Hindlimb muscle (tissue), 1 donor: ENCODE measurements at regions not wholly inside any gene's neighbourhood (a gene's known extent, or its start where the extent isn't known, plus 50 kb on each side); places are given as distances from the start of the nearest gene placed in this dataset.
"Not testable (repeated sequence)": the region's sequence is repeated elsewhere in the genome, so short reads cannot be mapped to it uniquely, and the experiment has no call there.

Experiments used
- DNase-seq: peaks from one replicate; pipeline ENCODE4 v3.0.0-alpha.2; 2013

DNA sequence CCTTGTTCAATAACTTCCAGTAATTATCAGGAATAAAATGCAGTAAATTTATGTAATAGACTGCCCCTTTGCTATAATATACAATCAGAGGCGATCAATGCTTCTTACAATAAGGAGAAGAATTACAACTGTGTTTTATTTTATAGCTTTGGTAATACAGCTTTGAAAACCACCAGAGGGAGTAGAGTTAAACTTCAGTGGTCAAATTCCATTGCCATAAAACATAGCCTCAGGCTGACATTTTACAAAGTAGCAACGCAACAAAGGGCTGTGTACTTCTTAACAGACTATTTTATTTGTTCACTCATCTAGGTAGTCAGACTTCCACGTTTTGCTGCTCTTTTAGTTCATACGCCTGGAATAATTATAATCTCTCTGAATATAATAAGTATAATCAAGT, 58.5 kb downstream of the TEX13C start:
- no peak for DNase-seq

- DNase-seq: no peak
These were observed 59.1 kb downstream of the TEX13C start for GRCh38 chrX:125378770-125379169.

DNA sequence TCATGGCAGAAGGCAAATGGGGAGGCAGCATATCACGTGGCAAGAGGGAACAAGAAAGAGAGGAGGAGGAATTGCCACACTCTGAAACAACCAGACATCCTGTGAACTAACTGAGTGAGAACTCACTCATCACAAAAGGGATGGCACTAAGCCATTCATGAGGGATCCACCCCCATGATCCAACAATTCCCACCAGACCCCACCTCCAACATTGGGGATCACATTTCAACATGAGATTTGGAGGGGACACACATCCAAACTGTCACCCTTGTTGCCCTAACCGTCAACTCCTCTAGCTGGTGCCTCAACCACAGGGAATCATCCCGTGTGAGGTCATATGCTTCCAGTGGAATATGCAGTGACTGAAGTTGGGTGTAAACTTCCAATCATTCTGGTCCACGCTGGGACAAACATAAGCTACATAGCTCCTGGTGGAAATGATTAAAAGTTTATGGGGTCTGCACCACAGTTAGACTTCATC, 62.5 kb downstream of the TEX13C start:
- no peak for DNase-seq

GRCh38 chrX:125382889-125383288, 63.2 kb downstream of the TEX13C start:
- no peak for DNase-seq

- no peak for DNase-seq
These were observed 65.2 kb downstream of the TEX13C start for GRCh38 chrX:125384867-125385266.

- no peak for DNase-seq
These were observed 68.3 kb downstream of the TEX13C start for GRCh38 chrX:125387945-125388344.

GRCh38 chrX:125394449-125394848, 74.8 kb downstream of the TEX13C start:
- no peak for DNase-seq

DNA sequence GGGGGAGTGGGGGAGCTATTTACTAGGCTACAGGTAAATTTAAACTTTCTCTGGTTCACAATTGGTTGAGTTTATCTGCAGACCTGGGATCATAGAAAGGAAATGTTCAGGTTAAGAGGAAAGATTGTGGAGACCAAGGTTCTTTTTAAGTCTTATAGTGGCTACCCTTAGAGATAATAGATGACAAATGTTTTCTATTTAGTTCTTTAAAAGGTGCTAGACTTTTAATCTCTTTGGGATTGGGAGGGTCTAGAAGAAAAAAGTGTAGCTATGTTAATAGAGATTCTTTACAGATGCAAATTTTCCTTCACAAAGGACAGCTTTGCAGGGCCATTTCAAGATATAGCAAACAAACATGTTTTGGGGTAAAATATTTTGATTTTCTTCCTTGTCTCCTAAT, 76.0 kb downstream of the TEX13C start:
- DNase-seq: no peak

GRCh38 chrX:125398959-125399440, 79.3 kb downstream of the TEX13C start:
- DNase-seq: no peak

GRCh38 chrX:125402807-125403206, 83.1 kb downstream of the TEX13C start:
- DNase-seq: no peak

GRCh38 chrX:125404667-125405160, 85.0 kb downstream of the TEX13C start:
- no peak for DNase-seq

GRCh38 chrX:125405339-125405738, 85.7 kb downstream of the TEX13C start:
- no peak for DNase-seq

DNA sequence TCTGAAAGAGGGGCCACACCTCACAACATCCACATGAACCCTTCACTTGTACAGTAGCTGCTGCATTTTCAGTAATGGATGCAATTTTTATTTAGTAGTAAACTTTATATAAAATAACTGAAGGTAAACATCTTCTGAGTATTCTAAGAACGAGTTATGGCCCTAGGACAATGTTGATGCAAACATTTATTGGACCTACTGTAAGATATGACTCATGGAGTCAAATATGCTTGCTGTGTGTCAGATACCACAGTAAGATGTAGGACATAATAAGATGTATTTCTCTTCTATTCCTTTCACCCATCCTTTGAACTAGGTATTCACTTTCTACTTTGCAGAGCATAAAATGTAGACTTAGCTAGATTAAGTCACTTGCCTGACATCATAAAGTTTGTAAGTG, 87.6 kb downstream of the TEX13C start:
- no peak for DNase-seq

GRCh38 chrX:125420809-125421208, 101.1 kb downstream of the TEX13C start:
- DNase-seq: no peak

GRCh38 chrX:125422986-125423385, 103.3 kb downstream of the TEX13C start:
- DNase-seq: no peak

GRCh38 chrX:125424536-125424935, 104.9 kb downstream of the TEX13C start:
- no peak for DNase-seq

DNA sequence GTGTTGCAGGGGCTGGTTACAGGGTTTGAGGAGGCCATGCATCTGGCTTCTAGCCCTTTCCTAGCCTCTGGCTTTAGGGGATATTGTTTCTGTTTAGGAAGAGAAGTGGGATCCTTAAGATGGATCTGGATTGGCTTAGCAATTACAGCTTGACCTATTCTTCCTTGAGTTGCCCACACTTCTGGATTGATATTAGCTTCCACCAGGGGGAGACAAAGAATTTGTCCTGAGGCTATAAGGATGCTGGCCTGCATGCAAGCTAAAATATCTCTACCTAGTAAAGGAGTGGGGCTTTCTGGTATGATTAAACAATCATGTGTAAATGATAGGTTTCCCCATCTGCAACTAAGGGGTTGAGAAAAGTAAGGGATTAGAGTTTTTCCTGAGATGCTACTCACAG, 117.2 kb downstream of the TEX13C start:
- no peak for DNase-seq

GRCh38 chrX:125439194-125439849, 119.7 kb downstream of the TEX13C start:
- no peak for DNase-seq

DNA sequence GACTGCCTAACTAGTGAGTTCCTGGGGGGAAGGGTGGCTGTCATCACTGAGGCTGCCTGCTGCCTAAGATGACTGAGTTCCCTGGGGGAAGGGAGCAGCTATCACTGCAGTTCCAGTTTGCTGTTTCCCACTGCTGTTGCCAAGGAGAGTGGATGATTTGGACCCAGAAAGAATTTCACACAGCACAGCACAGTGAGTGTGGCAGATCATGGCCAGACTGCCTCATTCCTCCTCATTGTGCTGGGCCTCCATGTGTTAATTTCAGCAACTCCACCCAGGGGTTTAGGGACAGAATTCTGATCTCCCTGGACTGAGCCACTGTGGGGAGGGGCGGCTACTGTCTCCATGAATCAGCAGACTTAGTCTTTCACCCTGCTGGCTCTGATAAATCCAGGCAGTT, 125.0 kb downstream of the TEX13C start:
- no peak for DNase-seq

- DNase-seq: no peak
These were observed 155.8 kb downstream of the TEX13C start for GRCh38 chrX:125475482-125475881.

DNA sequence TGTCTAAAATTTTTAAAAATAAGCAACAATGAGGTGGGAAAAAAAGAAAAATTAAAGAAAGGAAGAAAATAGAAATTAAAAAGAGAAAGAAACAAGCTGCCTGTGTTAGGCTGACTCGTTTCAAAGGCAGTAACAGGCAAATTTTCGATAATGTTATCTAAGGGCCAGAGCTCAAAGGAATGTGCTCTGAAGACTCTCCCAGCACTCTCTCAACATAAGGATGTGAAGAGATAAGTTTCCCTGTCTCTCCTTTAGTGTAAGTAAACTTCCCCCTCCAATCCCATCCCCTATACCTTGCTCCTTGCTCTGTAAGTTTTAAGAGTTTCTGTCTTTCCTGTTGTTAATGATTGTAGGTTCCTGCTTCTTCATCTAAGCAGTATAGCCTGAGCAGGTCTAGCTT, 172.8 kb downstream of the TEX13C start:
- no peak for DNase-seq

DNA sequence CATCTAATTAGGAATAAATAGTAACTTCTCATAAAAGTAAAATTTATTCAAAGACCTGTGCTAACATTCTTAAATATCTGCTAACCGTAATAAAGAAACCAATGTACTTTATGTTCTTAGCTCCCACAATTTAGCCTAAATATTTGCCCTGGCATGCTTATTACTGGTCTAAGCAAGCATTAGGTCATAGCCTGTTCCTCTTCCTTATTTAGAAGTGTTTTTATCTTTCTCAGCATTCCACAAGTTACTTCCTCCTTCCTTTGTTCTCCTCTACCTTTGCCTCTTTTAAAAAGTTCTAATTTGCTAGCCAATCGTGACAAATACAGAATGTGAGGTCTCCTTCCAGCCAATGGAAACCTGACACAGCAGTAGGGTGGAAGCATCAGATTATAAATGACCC, 173.3 kb downstream of the TEX13C start:
- not testable (repeated sequence) for DNase-seq

DNA sequence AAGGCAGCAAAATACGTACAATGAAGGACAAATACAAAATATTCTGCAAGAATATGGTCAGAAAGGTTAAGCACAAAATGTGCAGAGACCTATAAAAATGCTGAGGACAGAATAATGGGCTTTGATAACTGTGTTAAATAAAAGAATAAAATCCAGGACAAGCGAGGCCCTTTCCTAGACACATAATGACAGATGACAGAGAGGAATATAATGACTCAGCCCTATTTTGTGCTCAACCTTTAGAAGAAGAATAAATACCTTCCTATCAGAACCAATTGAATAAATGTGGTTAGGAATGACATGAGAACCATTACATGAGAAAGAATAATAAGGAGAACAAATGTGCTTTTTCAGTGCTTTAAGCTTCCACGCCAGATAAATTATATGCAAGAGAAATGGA, 178.0 kb downstream of the TEX13C start:
- no peak for DNase-seq

GRCh38 chrX:125503769-125504168, 184.1 kb downstream of the TEX13C start:
- DNase-seq: no peak

DNA sequence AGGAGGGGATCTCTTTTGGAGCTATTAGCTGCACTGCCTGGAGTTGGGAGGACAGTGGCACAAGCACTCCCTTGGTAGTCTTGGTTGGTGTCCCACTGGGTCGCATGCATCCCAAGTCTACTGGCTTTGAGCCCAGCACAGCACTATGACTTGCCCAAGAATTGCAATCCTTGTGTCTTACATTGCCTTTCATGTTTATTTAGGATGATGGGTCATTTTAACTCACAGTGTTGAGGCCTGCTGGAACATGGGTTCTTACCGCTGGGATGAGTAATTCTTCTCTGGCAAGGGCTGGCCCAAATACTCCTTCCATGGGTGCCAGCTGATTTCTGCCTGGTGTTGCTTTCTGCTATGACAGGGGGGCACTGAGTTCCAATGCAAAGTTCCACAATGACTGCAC, 185.5 kb downstream of the TEX13C start:
- DNase-seq: no peak
